GM21619 (cell line): ENCODE measurements at regions not wholly inside any gene's neighbourhood (a gene's known extent, or its start where the extent isn't known, plus 50 kb on each side); places are given as distances from the start of the nearest gene placed in this dataset.

Experiments used
- ATAC-seq: cut with Tn5 transposase; IDR thresholded peaks from one replicate; pipeline ENCODE4 v1.9.1; 2021; ENCODE audit not compliant: unreplicated experiment

GRCh38 chr16:79498928-79499327 is 101.6 kb downstream of the MAF start:
- no peak for ATAC-seq

- no peak for ATAC-seq
Measured at GRCh38 chr16:79497606-79498350, 102.8 kb downstream of the MAF start.

GRCh38 chr16:79493911-79494310 is 106.6 kb downstream of the MAF start:
- ATAC-seq = no peak

GRCh38 chr16:79492036-79492435 is 108.5 kb downstream of the MAF start:
- no peak for ATAC-seq

GRCh38 chr16:79485020-79485419 is 115.5 kb downstream of the MAF start:
- no peak for ATAC-seq

- ATAC-seq = no peak
Measured at GRCh38 chr16:79484237-79484636, 116.3 kb downstream of the MAF start.

- ATAC-seq = no peak
Measured at GRCh38 chr16:79483336-79483735, 117.2 kb downstream of the MAF start.

- ATAC-seq = no peak
Measured at GRCh38 chr16:79482011-79482410, 118.5 kb downstream of the MAF start.

- no peak for ATAC-seq
Measured at GRCh38 chr16:79480929-79481328, 119.6 kb downstream of the MAF start.

GRCh38 chr16:79480056-79480455 is 120.5 kb downstream of the MAF start:
- no peak for ATAC-seq

GRCh38 chr16:79476580-79476979 is 124.0 kb downstream of the MAF start:
- ATAC-seq = no peak

- ATAC-seq = no peak
Measured at GRCh38 chr16:79475841-79476240, 124.7 kb downstream of the MAF start.

GRCh38 chr16:79473456-79473855 is 127.1 kb downstream of the MAF start:
- no peak for ATAC-seq

GRCh38 chr16:79472426-79472825 is 128.1 kb downstream of the MAF start:
- ATAC-seq = no peak

- no peak for ATAC-seq
Measured at GRCh38 chr16:79469999-79470398, 130.5 kb downstream of the MAF start.

- no peak for ATAC-seq
Measured at GRCh38 chr16:79468631-79469030, 131.9 kb downstream of the MAF start.

- ATAC-seq = no peak
Measured at GRCh38 chr16:79468121-79468552, 132.4 kb downstream of the MAF start.

- ATAC-seq = no peak
Measured at GRCh38 chr16:79466111-79466510, 134.4 kb downstream of the MAF start.

GRCh38 chr16:79463841-79464240 is 136.7 kb downstream of the MAF start:
- ATAC-seq = no peak

GRCh38 chr16:79456036-79456435 is 144.5 kb downstream of the MAF start:
- no peak for ATAC-seq

- no peak for ATAC-seq
Measured at GRCh38 chr16:79452671-79453070, 147.9 kb downstream of the MAF start.

- ATAC-seq = peak; percentile 88
Measured at GRCh38 chr16:79451196-79451816, 149.2 kb downstream of the MAF start.

GRCh38 chr16:79449900-79450299 is 150.6 kb downstream of the MAF start:
- ATAC-seq = no peak
